NCI-H345 treated with DMSO at 0.1 percent for 48 hours (cell line): ENCODE measurements at regions not wholly inside any gene's neighbourhood (a gene's known extent, or its start where the extent isn't known, plus 50 kb on each side); places are given as distances from the start of the nearest gene placed in this dataset.

Source experiments
- DNase-seq: peaks from one replicate; lab custom pipeline; 2025; ENCODE audit not compliant: unreplicated experiment; lab: John Stamatoyannopoulos, UW

DNA sequence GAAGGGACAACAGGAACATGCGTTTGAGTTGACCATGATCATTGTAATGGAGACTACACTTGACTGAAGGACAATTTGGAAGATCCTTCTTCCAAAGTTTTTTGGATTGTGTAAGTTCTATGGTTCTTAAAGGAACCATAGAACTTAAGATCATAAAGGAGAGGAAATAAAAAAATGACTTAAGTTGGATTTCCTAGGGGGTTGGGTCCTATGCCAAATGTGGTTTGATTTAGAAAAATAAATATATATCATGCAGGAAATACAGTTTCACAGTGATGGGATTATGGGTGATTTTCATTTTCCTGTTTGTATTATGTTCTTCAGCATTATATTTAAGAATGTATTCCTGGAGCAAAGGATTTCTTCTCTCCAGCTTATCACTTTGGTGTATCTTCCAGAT is 305.5 kb upstream of the DPH6 start:
- no peak for DNase-seq

DNA sequence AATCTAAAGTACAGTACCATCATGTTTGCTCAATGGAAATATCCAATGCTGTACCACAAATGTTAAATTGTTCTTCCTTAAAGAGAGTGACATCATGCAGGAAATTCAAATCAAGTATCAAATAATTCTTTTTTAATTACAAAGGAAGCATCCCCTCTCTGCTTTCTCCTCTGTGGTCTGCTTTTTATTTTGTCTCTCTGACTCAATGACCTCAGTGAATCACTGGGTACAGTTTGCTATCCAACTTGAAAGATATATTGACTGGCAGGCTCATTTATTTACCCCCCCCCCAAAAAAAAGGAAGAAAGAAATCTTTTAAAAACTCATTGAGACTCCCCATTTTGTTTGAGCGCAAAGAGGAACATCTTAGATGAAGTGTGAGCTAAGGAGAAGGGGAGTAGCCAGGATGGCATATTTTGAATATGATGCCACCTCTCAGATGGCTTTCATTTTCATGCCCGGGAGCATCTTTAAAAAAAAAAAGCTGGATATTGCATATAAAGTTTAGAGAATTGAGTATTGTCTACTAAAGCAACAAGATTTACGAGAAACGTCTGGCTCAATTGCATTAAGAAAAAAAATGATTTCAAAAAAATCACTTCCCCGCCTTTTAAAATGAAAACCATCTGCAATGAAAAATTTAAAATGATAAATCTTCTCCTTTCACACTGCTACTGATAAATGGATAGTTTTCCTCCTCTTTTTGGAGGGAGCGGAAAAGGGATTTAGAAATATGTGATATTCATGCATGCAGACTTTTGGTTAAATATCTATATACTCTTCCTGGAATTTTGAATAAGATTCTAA is 307.1 kb upstream of the DPH6 start:
- DNase-seq, result no peak

DNA sequence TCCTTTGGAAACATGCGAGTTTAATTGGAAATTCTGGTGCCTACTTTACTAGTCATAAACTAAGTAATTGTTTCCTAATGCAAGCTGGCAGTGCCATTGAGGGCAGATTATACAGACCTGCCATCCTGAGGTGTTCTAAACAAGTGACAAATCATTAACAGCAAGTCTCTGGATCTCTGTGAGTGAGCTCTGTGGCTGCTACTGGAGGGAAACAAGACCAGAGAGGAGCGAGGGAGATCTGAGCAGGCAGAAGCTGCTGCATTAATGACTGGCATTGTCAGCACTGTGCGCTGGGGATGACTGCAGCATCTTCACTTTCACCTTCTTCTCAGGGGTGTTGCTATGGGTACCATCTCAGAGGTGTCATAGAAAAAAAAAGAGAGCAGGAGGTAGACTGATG is 308.4 kb upstream of the DPH6 start:
- no peak for DNase-seq

DNA sequence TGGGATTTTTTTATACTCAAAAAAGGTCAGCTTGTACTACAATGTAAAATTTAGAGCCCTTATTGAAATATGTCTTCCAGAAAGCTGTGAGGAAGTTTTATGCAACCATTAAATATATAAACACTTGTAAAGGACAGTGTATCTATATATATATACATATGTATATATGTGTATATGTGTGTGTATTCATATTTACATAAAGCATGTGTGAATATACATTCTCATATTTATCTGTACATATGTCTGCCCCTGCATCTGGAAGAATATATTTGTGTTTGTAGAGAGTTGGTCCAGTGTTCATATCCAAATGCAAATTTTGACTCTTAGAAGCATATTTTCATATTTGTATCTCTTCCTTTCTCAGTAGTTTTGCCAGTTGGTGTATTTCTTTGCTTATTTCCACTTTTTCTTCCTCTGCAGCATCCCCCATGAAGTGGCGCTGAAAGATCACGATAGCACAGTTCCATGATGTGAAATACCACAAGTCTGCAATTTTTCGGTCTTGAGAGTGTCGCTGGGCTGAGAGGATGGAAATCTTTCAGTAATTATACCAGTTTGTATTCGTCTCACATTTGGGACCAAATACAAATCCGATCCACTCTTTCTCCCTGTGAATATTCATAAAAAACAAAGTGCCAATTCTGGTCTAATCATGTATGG is 311.7 kb upstream of the DPH6 start:
- DNase-seq, result no peak

DNA sequence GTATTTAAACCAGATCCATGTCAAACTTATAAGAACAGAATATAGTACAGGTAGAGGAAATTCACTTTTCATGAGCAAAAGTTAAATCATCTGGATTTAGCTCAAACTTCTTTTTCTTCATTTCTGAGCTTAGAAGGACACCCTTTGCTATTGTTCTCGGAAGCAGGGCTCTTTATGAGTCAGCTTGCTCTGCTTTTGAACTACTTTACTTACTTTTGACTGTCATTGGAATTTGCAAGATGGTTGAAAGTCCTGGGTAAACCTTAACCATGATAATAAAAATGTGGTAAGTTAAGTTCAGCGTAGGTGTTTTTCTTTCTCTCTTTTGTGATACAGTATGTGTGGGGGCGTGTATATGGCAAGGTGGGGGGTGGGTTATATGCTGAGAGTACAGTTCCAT is 312.7 kb upstream of the DPH6 start:
- no peak for DNase-seq

DNA sequence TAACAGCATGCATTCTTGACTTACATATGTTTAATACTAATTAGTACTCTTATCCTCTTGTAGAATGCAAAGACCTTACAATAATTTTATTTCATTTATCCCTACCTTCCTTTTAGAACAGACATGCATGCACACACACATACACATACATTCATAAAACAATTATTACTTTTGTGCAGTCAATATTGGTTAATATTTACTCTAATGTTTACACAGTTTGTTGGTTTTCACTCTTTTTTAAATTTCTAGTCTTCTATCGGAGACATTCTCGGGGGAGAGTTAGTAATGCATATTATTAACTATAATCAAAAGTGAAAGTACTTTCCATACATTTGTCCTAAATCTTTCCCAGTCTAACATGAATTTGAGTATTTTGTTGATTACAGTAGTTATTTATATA is 317.7 kb upstream of the DPH6 start:
- DNase-seq, result no peak

DNA sequence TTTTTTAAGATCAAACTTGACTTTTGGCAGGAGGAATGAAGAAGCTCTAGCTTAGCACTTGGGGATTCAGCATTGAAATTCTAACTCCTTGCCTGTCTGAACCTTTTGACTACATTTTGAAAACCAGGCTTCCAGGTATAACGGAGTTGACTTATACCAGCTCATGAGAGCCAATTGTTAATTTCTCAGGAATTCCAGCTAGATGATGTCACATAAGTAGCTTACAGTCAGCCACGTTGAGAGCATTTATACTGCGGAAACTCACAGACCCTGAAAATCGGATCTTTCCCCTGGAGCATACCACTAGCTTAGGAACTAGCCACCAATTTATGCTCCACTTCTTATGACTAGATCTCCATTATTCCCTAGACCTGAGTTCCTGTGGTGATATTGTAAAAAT is 321.4 kb upstream of the DPH6 start:
- DNase-seq, result no peak

DNA sequence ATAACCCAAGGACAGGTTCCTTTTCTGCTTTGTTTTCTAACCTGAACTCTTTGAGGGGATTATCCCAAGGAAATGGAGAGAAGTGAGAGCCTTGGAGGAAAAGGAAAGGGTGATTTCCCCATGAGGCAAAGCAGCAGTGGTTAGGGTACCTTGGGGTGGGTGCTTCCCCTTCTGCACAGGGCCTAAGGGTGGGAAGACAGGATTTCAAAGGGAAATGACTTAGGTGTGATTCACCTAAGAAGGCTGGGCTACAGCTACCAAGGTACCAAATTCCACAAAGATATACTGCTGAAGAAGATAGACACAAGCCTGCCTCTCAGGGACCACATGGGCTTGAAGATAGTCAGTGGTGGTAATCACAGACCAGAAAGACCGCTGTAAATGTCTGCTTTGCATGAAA is 325.3 kb upstream of the DPH6 start:
- no peak for DNase-seq

DNA sequence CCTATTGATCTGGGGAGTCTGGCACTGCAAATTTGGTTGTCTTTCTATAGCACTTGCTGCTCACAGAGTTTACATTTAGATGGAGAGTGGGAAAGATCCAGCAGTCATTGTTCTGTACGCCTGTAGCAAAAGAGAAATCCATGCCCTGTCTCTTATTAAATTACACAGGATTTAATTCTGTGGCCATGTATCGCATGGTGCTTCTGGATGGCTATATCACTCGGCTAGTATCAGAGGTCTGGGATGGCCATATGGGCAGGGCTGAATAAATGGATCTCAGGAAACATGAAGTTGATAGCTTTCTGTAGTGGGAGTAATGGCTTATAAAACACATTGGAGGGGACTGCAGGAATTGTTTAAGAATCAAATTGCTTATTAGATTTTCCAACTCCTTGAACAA is 325.8 kb upstream of the DPH6 start:
- no peak for DNase-seq

DNA sequence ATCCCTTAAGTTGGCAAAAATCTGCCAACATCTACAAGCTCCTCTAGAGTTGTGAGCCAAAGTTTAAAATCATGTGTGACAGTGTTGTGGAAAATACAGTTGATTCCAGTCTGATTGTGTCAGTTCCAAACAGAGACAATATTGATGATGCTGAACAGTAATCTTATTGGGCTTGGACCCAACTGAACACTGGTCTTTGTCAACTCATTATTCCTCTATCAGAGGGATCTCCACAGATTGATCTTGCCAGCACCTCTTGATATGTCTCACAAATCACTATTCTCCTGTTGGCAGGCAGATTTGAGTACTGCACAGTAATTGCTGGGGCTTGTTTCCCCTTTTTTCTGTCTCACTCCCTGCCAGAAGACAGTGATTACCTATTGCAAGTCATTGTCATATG is 326.6 kb upstream of the DPH6 start:
- no peak for DNase-seq

DNA sequence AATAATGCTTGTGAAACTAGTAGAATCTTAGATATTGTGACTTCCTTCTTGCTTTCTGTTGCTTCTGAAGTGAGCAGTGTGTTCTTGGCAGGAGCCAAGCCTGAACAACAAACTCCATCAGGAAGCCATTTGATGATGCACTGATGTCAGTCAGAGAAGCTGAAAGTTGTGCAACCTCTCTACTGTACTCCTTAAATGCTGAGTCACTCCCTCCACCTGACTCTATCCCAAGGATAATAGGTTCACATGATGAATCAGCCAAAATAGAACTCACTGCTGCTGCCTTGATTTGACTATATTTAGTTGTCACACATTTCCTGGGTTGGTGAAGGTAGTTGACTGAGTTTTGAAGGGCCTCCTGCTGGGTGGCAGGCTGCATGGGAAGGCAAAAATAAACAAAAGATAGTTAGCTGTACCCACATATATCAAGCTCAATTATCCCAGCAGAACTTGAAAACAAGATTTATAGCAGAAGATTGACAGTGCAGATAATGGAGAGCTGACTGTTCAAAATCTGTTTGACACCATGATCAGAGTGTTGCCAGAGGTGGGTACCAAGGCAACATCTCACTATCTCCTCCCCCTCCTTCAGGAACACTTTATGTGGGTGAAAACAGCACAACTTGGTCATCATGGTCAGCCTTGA is 328.4 kb upstream of the DPH6 start:
- no peak for DNase-seq

DNA sequence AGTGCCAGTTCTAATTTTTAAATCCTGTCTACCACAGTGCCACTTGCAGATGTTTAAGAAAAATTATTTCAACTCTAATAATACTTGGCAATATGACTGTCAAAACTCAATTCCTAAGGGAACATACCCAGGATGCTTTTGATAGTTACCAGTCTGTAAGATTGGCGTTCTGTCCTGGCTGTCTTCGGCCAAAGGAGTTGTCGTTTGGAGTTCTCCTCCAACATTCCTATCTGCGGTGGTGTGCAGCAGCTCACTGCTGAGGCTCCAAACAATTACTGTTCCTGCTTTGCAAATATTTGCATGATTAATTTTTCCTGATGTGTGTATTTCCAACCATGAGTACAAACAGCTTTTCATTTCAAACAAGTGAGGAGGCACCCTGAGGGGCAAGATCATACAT is 330.8 kb upstream of the DPH6 start:
- DNase-seq, result no peak

DNA sequence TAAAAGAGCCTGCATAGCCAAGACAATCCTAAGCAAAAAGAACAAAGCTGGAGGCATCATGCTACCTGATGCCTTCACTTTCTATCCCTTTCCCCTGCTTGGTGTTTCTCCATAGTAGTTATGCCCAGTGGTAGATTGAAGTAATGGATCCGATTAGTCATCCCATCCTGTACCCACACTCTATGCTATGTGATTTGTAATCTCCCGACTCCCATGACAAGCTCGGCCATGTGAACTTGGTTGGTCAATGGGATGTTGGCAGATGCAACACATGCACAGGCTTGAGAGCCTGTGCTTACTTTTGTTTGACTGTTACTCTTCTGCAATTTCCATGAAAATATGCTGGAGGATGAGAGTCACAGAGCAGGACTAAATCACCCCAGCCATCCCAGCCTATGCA is 334.9 kb upstream of the DPH6 start:
- no peak for DNase-seq

DNA sequence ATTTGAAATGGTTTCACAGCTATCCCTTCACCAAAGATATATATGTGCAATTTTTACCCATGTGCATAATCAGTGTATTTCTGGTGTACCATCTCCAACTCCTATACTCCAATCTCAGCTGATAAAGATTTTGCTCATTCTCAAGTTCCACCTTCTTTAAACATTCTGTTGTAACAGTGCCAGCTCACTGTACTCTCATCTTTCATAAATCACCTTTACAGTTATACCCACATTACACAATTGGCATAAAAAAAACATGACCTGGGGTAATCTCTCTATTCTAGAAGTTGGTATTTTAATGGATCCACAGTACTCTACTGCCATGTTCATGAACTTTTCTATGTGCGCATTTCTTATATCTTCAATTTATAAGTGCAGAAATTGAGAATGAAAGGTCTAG is 339.9 kb upstream of the DPH6 start:
- no peak for DNase-seq

DNA sequence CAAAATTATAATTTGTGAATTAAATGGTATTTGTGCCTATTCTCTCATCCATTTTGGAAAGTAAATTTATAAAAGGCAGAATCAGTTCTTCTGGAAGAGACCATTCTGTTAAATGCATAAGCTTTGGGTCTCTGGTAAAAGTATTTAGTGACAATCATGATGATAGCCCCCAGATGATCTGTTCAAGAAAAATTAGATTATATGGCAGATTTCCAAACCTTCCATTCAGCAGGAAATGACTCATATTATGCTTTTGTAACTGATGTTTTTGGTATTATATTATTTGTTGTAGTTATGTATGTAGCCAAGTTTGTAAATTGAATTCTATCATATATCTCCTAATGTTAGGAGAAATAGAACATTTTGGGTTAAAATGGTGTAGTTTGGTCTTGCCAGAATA is 340.8 kb upstream of the DPH6 start:
- no peak for DNase-seq

DNA sequence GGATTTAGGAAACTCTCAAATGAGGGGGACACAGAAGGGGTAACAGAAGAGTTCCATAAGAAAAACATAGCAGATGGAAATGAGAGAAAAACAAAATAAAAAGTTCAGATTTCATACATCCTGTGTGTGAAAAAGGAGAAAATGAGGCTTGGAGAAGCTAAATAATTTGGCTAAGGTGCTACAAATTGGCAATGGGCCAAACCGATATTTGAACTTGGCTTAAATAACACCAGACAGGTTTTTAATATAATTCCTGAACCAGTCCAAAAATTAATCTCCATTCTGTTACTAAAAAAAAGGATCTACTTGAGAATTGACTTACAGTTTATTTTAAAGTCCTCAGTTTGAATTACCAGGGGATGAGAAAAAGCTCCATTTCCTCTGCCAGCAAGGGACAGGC is 342.9 kb upstream of the DPH6 start:
- DNase-seq, result no peak

DNA sequence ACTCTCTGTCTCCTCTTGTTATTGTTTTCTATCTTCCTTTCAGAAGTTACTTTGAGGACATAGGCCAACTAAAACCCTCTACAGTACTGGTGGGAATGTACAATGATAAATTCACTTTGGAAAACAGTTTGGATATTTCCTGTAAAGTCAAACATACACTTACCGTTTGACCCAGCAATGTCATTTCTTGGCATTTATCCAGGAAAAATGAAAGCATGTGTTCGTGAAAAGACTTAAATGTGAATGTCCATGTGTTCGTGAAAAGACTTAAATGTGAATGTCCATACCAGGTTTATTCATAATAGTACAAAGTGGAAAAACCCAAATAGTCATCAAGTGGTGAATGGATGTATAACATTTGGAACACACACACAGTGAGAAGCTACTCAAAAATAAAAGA is 361.5 kb upstream of the DPH6 start:
- no peak for DNase-seq

DNA sequence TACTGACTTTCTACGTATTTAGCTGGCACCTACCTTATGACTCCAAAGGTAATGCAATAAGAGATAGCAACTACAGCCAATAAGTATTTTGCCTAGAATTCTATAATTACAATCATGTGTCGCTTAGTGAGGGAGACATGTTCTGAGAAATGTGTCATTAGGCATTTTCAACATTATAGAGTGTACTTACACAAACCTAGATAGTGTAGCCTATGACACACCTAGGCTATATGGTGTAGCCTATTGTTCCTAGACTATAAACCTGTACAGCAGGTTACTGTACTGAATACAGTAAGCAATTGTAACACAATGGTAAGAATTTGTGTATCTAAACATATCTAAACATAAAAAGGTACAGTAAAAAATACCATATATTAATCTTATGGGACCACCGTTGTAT is 363.4 kb upstream of the DPH6 start:
- no peak for DNase-seq

DNA sequence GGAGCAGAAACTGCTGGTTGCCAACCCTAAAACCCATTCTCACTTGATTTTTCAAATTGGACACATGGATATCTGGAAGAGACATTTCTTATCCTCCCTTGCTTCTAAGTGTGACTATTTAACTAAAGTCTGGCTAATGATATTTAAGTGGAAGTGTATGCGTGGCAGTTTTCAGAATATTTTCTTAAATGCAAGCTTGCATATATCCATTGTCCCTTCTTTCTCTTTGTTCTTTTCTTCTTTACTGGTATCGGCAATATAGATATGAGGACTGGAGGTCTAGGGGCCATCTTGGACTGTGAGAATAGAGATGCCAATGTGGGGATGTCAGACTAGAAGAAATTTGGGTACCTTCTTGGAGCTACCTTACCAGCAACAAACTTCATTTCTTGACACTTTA is 364.3 kb upstream of the DPH6 start:
- no peak for DNase-seq

DNA sequence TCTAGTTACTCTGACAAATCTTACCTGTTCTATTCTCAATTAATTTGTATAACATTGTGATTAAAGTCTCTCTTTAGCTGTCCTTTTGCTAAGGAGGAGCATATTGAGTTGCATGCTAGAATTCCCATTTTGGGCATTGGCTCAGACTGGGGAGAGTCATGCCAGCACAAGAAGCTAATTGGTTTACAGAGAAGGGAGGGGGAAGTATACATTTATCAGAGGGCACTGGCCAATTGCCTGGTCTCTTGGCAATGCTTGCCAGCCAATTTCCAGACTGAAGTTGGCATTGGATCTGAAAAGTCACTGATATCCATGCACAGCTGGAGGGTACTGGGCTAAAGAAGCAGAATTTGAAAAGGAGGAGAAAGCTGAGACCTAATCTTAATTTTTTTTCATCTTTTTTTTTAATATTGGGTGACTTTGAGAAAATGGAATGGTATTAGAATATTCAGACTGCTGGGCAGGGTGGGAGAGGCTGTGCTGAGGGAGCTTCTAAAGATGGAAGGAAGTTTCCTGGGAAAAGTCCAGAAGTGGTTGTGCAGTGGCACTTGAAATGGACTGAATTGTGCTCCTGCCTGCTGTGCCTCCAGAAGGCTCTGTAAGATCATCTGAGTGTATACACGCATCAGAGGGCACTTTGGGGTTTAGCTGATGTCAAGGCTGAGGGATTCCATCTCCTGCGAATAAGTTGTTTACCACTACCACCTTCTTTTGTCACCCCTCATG is 365.2 kb upstream of the DPH6 start:
- no peak for DNase-seq

DNA sequence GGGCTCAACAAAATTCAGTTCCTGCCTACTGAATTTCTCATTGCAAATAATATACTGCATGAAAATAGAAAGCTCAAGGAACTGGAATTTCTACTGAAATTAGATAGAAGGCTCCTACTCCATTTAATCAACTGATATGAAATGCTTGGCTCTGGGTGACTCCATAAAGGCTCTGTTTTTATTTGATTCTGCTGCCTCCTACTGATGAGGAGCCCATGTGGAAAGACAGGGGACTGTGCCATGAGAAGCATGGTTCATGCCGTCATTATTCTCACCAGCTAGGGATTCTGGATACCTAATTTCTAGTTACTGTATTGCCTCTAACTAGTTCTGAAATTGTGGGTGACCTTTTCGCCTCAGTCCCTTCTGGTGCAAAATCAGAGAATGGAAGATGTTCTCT is 366.2 kb upstream of the DPH6 start:
- no peak for DNase-seq

DNA sequence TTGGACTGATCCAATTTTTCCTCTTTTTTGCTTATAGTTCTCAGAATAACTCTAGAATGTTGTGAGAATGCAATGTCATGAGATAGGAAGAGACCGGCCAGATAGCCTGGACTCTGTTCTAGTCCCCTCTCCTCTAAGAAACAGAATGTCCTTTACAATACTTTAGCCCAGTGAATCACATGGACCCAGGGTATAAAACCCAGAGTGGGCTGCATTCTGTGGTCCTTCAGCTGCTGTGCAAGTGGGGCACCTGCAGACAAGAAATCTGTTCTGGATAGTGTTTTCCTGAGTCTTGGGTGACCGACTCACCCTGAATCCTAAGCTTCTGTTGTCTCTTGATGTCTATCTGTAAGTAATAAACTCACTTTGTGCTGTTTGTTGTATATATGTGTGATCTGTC is 368.6 kb upstream of the DPH6 start:
- DNase-seq, result no peak
